ENCODE measurements at regions not wholly inside any gene's neighbourhood (a gene's known extent, or its start where the extent isn't known, plus 50 kb on each side); places are given as distances from the start of the nearest gene placed in this dataset.

DNA sequence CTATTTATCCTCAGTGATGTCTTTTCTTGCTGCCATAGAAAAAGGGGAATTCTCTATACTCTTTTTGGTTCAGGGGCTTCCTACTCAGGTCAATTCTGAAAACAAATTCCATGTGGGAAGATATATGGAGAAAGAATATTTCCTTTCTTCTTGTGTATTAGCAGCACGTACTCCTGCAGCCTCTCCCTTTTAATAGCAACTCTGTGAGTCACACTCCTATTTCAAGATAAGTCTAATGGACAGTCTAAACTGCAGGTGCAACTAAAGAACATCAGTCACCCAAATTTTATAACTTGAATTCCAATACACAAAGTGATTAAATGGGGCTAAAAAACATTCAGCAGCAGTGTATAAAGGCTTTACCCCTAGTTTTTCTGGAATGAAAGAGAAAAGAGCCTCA, 942.2 kb downstream of the CNTNAP5 start:
- no peak for DNase-seq (ENCODE audit: low read depth)
- no peak for TF ChIP-seq CTCF (IDR thresholded peaks at IDR 0.05; ENCODE audit: insufficient read depth, low read length)
- no peak overlapping the region for H3K4me3 ChIP-seq (ENCODE audit: low read depth, low read length)

GRCh38 chr2:124970030-124970429, 944.9 kb downstream of the CNTNAP5 start:
- no peak for DNase-seq (ENCODE audit: low read depth)
- no peak for TF ChIP-seq CTCF (IDR thresholded peaks at IDR 0.05; ENCODE audit: insufficient read depth, low read length)
- no peak overlapping the region for H3K4me3 ChIP-seq (ENCODE audit: low read depth, low read length)

DNA sequence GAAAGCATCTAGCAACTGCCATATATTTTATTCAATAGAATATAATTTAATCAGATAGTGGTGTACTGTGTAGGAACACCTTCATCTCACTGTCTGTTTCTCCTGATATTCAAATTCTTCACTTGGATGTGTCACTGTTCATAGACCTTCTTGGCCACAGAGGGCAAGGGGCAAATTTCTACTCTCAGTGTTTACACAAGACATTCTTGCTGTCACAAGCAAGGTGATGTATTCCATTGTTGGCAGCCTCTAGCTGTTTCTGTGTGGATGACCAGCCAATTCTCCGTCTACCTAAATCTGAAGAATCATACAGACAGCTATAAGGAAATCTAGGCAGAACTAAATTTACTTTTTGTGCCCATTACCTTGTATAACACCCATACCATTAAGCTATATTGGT, 948.3 kb downstream of the CNTNAP5 start:
- DNase-seq (ENCODE audit: low read depth) = no peak
- H3K4me3 ChIP-seq (ENCODE audit: low read depth, low read length) = no peak overlapping the region
- TF ChIP-seq CTCF (IDR thresholded peaks at IDR 0.05; ENCODE audit: insufficient read depth, low read length) = no peak

DNA sequence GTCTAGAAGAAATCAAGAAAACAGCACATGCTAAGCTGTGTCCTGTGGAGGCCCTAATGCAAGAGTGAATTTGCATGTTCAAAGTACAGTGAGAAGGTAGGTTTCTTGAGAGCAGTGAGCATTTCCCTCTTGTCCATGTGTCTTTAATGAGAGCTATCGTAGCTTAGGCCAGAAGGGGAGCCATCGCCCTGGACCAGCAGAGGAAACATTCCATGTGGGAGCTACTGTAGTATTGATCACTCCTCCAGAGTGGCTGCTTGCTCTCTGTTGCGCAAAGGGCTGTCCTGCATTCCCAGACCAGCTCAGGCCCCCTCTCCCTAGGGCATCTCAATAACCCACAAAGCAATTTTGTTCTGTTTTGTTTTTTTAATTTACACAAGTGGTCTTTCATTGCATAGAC, 950.1 kb downstream of the CNTNAP5 start:
- TF ChIP-seq CTCF (IDR thresholded peaks at IDR 0.05; ENCODE audit: insufficient read depth, low read length) = no peak
- no peak for DNase-seq (ENCODE audit: low read depth)
- H3K4me3 ChIP-seq (ENCODE audit: low read depth, low read length) = no peak overlapping the region

DNA sequence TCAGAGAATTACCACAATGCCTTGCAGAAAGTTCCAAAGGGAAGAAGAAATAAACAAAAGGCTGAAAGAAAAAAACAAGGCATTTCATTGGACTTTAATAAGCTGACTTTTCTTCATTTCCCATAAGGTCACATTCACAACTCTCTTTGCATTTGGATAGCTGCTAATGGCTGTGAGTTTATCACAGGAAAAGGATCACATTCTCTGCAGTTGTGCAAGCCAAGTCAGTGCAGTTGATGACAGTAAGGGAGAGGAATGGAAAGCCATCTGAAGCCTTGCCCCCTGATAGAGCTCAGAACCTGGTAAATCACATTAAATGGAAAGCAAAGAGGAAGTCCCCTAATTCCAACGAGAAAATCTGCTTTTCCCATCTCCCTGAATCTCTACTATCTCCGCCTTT, 950.6 kb downstream of the CNTNAP5 start:
- no peak overlapping the region for H3K4me3 ChIP-seq (ENCODE audit: low read depth, low read length)
- TF ChIP-seq CTCF (IDR thresholded peaks at IDR 0.05; ENCODE audit: insufficient read depth, low read length) = no peak
- DNase-seq (ENCODE audit: low read depth) = no peak

- no peak for TF ChIP-seq CTCF (IDR thresholded peaks at IDR 0.05; ENCODE audit: insufficient read depth, low read length)
- no peak overlapping the region for H3K4me3 ChIP-seq (ENCODE audit: low read depth, low read length)
- DNase-seq (ENCODE audit: low read depth) = no peak
Measured at GRCh38 chr2:124978597-124978996, 953.5 kb downstream of the CNTNAP5 start.

DNA sequence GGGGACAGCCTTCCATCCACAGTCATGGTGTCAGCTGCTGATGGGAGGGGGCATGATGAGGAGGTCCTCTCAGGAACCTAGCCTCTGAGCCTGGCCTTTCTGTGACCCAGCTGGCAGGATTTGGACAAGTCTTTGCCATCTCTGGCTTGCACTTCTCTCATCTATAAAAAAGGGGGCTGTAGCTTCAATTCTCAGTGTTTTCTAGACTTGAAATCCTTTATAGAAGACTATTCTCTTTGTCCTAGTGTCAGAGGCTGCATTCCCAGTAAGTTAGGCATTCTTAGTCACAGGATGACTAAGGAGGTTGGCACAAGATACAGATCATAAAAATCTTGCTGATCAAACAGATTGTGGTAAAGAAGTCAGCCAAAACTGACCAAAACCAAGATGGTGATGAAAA, 958.5 kb downstream of the CNTNAP5 start:
- H3K4me3 ChIP-seq (ENCODE audit: low read depth, low read length) = no peak overlapping the region
- TF ChIP-seq CTCF (IDR thresholded peaks at IDR 0.05; ENCODE audit: insufficient read depth, low read length) = no peak
- peak; percentile 13 for DNase-seq (ENCODE audit: low read depth)

All from fibroblast of the aortic adventitia (primary cell).